ENCODE measurements at regions not wholly inside any gene's neighbourhood (a gene's known extent, or its start where the extent isn't known, plus 50 kb on each side); places are given as distances from the start of the nearest gene placed in this dataset.
"Not testable (repeated sequence)": the region's sequence is repeated elsewhere in the genome, so short reads cannot be mapped to it uniquely, and the experiment has no call there.

DNA sequence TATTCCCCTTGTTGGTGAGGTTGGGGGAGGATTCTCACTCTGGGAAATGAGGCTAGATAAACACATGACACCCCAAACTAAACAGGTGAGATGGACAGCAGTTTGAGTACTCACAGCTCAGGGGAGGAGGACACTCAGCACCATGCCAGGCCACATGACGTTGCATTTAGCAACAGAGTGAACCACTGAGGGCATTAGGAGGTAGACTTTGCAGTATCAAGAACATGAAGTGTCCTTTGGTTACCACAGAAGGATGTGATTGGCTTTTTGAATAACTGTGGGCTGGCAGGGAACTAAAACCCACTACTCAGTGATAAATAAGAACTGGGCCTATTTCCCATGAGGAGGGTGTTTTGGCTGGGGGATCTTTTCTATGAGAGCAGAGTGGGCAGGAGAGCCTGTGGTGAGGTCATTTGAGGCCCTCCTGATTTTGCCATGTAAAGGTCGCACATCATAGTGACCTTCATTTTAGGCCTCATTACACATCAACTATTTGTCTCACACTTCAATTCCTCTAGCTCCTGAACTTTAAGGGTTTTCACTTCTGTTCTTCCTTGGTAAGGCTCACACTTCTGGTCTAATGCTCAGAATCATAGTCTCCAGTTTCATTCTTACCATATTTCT lies 89.8 kb upstream of the PRKD1 start:
- H3K36me3 ChIP-seq (ENCODE audit: control insufficient read depth, insufficient read depth, low read length): no peaks in the 10 kb centered on the region
- H3K4me3 ChIP-seq (ENCODE audit: extremely low read depth, insufficient read depth, low read length, poor library complexity, severe bottlenecking): no peak overlapping the region
- H3K9me3 ChIP-seq (ENCODE audit: control insufficient read depth, low read length): no peaks in the 10 kb centered on the region
- no peak overlapping the region for H3K27ac ChIP-seq (ENCODE audit: low read depth, low read length, severe bottlenecking)
- no peaks in the 10 kb centered on the region for H3K4me1 ChIP-seq (ENCODE audit: control insufficient read depth, insufficient read depth, low read length, poor library complexity, severe bottlenecking)
- 89 to 94% methylated on average over 2 of the region's 2 CpGs for WGBS, 2 experiments (ENCODE audit: insufficient coverage in 2 of 2)

DNA sequence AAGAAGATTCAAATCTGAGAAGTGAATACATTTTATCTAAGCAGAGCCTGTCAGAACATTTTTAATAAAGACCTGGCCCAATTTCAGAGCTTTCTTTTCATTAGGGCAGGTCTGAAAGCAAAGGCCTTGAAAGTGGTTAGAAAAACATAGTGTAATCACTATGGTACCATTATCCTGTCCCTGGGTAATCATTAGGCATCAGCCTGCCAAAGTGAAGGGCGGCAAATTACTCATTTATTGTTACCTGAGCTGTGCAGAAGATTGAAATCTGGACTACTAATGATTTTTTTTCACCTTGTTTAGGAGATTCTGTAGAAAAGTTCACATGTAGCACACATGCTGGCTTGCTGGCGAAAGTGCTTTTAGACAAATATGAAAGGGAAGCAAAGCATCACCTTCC lies 92.6 kb upstream of the PRKD1 start:
- no peak overlapping the region for H3K27ac ChIP-seq (ENCODE audit: low read depth, low read length, severe bottlenecking)
- no peak overlapping the region for H3K4me3 ChIP-seq (ENCODE audit: extremely low read depth, insufficient read depth, low read length, poor library complexity, severe bottlenecking)
- H3K9me3 ChIP-seq (ENCODE audit: control insufficient read depth, low read length): no peaks in the 10 kb centered on the region
- H3K4me1 ChIP-seq (ENCODE audit: control insufficient read depth, insufficient read depth, low read length, poor library complexity, severe bottlenecking): no peaks in the 10 kb centered on the region
- 50% methylated on average over 2 of the region's 2 CpGs; no CpG with 5 or more reads in 1 of the 2 experiments for WGBS, 2 experiments (ENCODE audit: insufficient coverage in 2 of 2)
- H3K36me3 ChIP-seq (ENCODE audit: control insufficient read depth, insufficient read depth, low read length): no peaks in the 10 kb centered on the region

DNA sequence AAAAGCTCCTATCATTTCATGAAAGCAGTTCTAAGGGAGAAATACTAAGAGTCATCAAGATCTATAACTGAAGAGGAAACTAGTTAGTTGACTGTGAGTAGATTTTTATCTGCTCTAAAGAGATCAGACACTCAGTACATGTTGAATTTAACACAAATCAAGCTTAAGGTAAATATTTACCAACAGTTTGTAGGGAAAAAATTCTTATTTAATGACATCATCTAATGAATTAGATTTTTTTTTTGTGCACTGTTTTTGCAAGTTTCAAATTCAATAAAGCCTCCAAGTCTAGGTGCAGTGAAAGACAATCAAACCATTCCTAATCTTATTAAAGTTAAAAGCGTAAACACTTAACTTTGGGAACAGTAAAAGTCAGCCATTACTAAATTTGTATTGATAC lies 93.0 kb upstream of the PRKD1 start:
- H3K27ac ChIP-seq (ENCODE audit: low read depth, low read length, severe bottlenecking): no peak overlapping the region
- WGBS, 2 experiments (ENCODE audit: insufficient coverage in 2 of 2): no CpG with 5 or more reads among the region's 1 CpG

DNA sequence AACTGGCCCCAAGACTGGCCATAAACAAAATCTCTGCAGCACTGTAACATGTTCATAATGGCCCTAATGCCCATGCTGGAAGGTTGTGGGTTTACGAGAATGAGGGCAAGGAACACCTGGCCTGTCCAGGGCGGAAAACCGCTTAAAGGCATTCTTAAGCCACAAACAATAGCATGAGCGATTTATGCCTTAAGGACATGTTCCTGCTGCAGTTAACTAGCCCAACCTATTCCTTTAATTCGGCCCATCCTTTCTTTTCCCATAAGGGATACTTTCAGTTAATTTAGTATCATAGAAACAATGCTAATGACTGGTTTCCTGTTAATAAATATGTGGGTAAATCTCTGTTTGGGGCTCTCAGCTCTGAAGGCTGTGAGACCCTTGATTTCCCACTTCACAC lies 95.7 kb upstream of the PRKD1 start:
- not testable (repeated sequence) for H3K36me3 ChIP-seq (ENCODE audit: control insufficient read depth, insufficient read depth, low read length); H3K27ac ChIP-seq (ENCODE audit: low read depth, low read length, severe bottlenecking); H3K9me3 ChIP-seq (ENCODE audit: control insufficient read depth, low read length); H3K4me1 ChIP-seq (ENCODE audit: control insufficient read depth, insufficient read depth, low read length, poor library complexity, severe bottlenecking); H3K4me3 ChIP-seq (ENCODE audit: extremely low read depth, insufficient read depth, low read length, poor library complexity, severe bottlenecking)
- 90 to 100% methylated on average over 1 to 2 of the region's 5 CpGs for WGBS, 2 experiments (ENCODE audit: insufficient coverage in 2 of 2)

More for the DNA sequence above, 93.0 kb upstream of the PRKD1 start:
- Histone ChIP-seq H3K4me3 (ENCODE audit: extremely low read depth, insufficient read depth, low read length, poor library complexity, severe bottlenecking) (no peak overlapping the region), H3K36me3 (ENCODE audit: control insufficient read depth, insufficient read depth, low read length) (no peaks in the 10 kb centered on the region), H3K4me1 (ENCODE audit: control insufficient read depth, insufficient read depth, low read length, poor library complexity, severe bottlenecking) (no peaks in the 10 kb centered on the region), H3K9me3 (ENCODE audit: control insufficient read depth, low read length) (no peaks in the 10 kb centered on the region)

DNA sequence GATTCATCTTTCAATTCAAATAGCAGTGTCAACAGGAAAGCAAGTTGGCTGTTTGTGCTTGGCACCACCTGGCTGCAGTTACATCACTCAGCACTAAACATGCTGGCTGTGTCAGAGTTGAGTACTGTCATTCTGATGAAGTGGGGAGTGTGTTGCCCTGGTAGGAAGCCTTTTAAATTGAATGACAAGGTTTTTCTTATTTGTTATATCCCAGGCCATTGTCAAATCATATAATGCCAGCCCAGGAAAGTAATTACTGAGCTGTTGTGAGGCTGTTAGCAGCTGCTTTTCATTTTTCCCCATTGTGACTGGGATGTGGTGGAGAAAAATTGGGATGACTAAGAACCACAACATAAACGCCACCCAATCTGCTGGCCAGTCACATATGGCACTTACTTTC lies 106.5 kb upstream of the PRKD1 start:
- Histone ChIP-seq H3K4me1 (ENCODE audit: control insufficient read depth, insufficient read depth, low read length, poor library complexity, severe bottlenecking) (no peaks in the 10 kb centered on the region), H3K4me3 (ENCODE audit: extremely low read depth, insufficient read depth, low read length, poor library complexity, severe bottlenecking) (no peak overlapping the region), H3K36me3 (ENCODE audit: control insufficient read depth, insufficient read depth, low read length) (no peaks in the 10 kb centered on the region), H3K9me3 (ENCODE audit: control insufficient read depth, low read length) (no peaks in the 10 kb centered on the region), H3K27ac (ENCODE audit: low read depth, low read length, severe bottlenecking) (no peak overlapping the region)
- no CpG with 5 or more reads among the region's 1 CpG for WGBS, 2 experiments (ENCODE audit: insufficient coverage in 2 of 2)

DNA sequence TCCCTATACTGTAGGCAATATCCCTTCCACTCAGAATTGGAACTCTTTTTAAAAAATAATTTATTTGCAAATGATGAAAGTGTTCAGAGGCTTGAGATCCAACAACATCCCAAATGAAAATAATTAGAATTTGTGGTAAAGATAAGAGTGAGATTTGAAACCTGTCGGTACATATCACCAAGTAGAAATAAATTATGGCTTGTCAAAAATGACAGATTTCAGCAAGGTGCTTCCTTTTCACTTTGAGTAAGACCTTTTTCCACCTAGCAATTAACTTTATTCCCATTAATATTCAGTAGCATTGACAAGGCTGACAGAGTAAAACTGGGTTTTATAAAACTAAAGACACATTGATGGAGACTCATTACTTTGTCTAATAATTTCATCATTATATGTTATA lies 107.7 kb upstream of the PRKD1 start:
- Histone ChIP-seq H3K36me3 (ENCODE audit: control insufficient read depth, insufficient read depth, low read length) (no peaks in the 10 kb centered on the region), H3K4me1 (ENCODE audit: control insufficient read depth, insufficient read depth, low read length, poor library complexity, severe bottlenecking) (no peaks in the 10 kb centered on the region), H3K27ac (ENCODE audit: low read depth, low read length, severe bottlenecking) (no peak overlapping the region), H3K9me3 (ENCODE audit: control insufficient read depth, low read length) (no peaks in the 10 kb centered on the region), H3K4me3 (ENCODE audit: extremely low read depth, insufficient read depth, low read length, poor library complexity, severe bottlenecking) (no peak overlapping the region)
- WGBS, 2 experiments (ENCODE audit: insufficient coverage in 2 of 2): no CpG with 5 or more reads among the region's 1 CpG

DNA sequence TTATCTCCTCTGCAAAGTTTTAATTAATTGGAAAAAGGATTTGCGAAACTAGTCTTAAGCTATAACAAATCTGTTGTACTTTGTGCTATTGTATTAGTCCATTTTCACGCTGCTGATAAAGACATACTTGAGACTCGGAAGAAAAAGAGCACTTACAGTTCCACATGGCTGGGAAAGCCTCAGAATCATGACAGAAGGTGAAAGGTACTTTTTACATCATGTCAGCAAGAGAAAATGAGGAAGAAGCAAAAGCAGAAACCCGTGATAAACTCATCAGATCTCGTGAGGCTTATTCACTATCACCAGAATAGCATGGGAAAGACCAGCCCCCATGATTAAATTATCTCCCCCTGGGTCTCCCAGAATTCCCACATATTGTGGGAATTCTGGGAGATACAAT lies 118.1 kb upstream of the PRKD1 start:
- H3K4me1 ChIP-seq (ENCODE audit: control insufficient read depth, insufficient read depth, low read length, poor library complexity, severe bottlenecking): no peaks in the 10 kb centered on the region
- no peak overlapping the region for H3K4me3 ChIP-seq (ENCODE audit: extremely low read depth, insufficient read depth, low read length, poor library complexity, severe bottlenecking)
- H3K36me3 ChIP-seq (ENCODE audit: control insufficient read depth, insufficient read depth, low read length): no peaks in the 10 kb centered on the region
- no peaks in the 10 kb centered on the region for H3K9me3 ChIP-seq (ENCODE audit: control insufficient read depth, low read length)
- WGBS, 2 experiments (ENCODE audit: insufficient coverage in 2 of 2): 81 to 93% methylated on average over 2 to 3 of the region's 5 CpGs
- no peak overlapping the region for H3K27ac ChIP-seq (ENCODE audit: low read depth, low read length, severe bottlenecking)

DNA sequence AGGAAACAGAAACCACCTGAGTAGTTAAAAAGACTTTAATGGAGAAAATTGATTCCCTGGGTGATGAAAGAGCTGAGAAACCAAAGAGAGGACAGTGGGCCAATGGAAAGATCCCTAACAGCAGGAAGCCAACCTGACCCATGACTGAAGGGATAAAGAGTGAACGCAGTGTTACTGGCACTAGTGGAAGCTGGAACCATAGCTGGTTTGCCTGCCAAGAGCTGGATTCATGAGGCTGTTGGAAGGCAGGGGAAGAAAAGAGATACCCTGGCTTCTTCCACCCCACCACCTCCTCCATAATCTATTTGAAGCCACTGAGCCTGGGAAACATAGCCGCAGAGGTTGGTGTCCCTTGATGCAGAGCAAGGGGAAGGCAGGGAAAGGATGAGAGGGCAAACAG lies 125.5 kb upstream of the PRKD1 start:
- WGBS, 2 experiments (ENCODE audit: insufficient coverage in 2 of 2): 93 to 100% methylated on average over 1 to 2 of the region's 2 CpGs
- Histone ChIP-seq H3K4me1 (ENCODE audit: control insufficient read depth, insufficient read depth, low read length, poor library complexity, severe bottlenecking) (no peaks in the 10 kb centered on the region), H3K36me3 (ENCODE audit: control insufficient read depth, insufficient read depth, low read length) (no peaks in the 10 kb centered on the region), H3K27ac (ENCODE audit: low read depth, low read length, severe bottlenecking) (no peak overlapping the region), H3K4me3 (ENCODE audit: extremely low read depth, insufficient read depth, low read length, poor library complexity, severe bottlenecking) (no peak overlapping the region), H3K9me3 (ENCODE audit: control insufficient read depth, low read length) (no peaks in the 10 kb centered on the region)

DNA sequence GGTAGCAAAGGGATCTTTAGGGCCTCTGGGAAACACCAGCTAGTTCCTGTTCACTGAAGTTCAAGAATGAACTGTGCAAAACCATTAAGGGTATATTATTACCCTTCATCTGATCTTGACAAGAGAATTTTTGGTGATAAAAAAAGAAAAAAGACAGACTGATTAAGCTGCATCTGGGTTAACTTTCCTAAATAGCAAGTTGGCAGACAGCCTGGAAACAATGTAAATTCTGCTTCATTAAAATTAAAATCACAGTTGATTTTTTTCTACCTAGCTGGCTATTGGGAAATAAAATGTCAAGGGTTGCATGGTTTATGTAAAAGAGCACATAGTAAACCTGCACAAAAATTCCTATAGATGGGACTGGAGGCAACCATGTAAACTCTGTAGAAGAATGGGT lies 126.6 kb upstream of the PRKD1 start:
- H3K36me3 ChIP-seq (ENCODE audit: control insufficient read depth, insufficient read depth, low read length): no peaks in the 10 kb centered on the region
- H3K4me1 ChIP-seq (ENCODE audit: control insufficient read depth, insufficient read depth, low read length, poor library complexity, severe bottlenecking): no peaks in the 10 kb centered on the region
- H3K9me3 ChIP-seq (ENCODE audit: control insufficient read depth, low read length): no peaks in the 10 kb centered on the region
- no peak overlapping the region for H3K4me3 ChIP-seq (ENCODE audit: extremely low read depth, insufficient read depth, low read length, poor library complexity, severe bottlenecking)
- no peak overlapping the region for H3K27ac ChIP-seq (ENCODE audit: low read depth, low read length, severe bottlenecking)

DNA sequence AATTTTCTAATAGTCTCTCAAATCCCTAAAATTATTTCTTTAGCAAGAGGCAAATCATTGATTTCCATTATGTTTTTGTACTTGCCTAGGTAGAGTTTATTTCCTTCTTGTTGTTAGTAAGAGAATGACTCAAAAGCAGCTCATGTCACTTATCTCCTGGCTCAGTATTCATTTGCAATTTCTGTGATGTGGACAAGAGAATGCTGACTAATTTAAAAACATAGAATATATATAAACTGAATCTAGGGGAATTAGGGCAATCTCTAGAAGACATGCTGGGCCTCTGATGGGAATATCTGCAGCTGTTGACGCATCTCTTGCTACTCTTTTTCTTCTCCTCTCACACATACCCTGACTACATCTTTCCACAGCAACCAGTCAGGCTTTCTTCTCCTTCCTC lies 130.8 kb upstream of the PRKD1 start:
- Histone ChIP-seq H3K4me3 (ENCODE audit: extremely low read depth, insufficient read depth, low read length, poor library complexity, severe bottlenecking) (no peak overlapping the region), H3K36me3 (ENCODE audit: control insufficient read depth, insufficient read depth, low read length) (no peaks in the 10 kb centered on the region), H3K27ac (ENCODE audit: low read depth, low read length, severe bottlenecking) (no peak overlapping the region), H3K4me1 (ENCODE audit: control insufficient read depth, insufficient read depth, low read length, poor library complexity, severe bottlenecking) (no peaks in the 10 kb centered on the region), H3K9me3 (ENCODE audit: control insufficient read depth, low read length) (no peaks in the 10 kb centered on the region)
- 78 to 80% methylated on average over 1 of the region's 1 CpG for WGBS, 2 experiments (ENCODE audit: insufficient coverage in 2 of 2)

DNA sequence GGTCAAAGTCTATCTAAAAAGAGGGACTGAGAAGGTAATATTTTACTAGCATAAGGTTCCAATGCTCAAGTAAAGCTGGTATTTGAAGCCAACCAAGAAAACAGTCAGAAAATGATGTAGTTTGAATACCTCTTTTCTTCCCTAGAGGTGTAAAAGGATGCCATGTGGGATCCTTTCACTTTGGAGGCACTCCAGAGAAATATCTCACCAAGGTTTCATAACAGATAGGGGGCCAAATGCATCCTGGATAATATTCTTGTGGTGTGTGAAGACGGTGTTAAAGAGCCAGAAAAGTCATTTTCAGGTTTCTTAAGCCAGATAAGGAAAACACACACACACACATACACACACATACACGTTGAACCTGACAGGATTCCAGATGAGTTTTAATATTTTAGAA lies 136.1 kb upstream of the PRKD1 start:
- Histone ChIP-seq H3K36me3 (ENCODE audit: control insufficient read depth, insufficient read depth, low read length) (no peaks in the 10 kb centered on the region), H3K27ac (ENCODE audit: low read depth, low read length, severe bottlenecking) (no peak overlapping the region), H3K9me3 (ENCODE audit: control insufficient read depth, low read length) (no peaks in the 10 kb centered on the region), H3K4me1 (ENCODE audit: control insufficient read depth, insufficient read depth, low read length, poor library complexity, severe bottlenecking) (no peaks in the 10 kb centered on the region), H3K4me3 (ENCODE audit: extremely low read depth, insufficient read depth, low read length, poor library complexity, severe bottlenecking) (no peak overlapping the region)
- no CpG with 5 or more reads among the region's 2 CpGs for WGBS, 2 experiments (ENCODE audit: insufficient coverage in 2 of 2)
